ENCODE measurements at regions not wholly inside any gene's neighbourhood (a gene's known extent, or its start where the extent isn't known, plus 50 kb on each side); places are given as distances from the start of the nearest gene placed in this dataset.
"Not testable (repeated sequence)": the region's sequence is repeated elsewhere in the genome, so short reads cannot be mapped to it uniquely, and the experiment has no call there.

GRCh38 chr10:124150189-124150806 is 56.9 kb upstream of the CHST15 start:
- WGBS, 2 donors (ENCODE audit: extremely low coverage in 2 of 2, insufficient read length in 2 of 2, insufficient replicate concordance in 1 of 2): no CpG with 5 or more reads among the region's 7 CpGs
- H3K23ac ChIP-seq (ENCODE audit: low read depth, low read length, poor library complexity): no peak overlapping the region
- peaks cover 0 to 3% of the 10 kb centered on the region in 2 donors for H3K36me3 ChIP-seq (replicated peaks in 1 of 2; ENCODE audit: control insufficient read depth in 2 of 2, insufficient read depth in 2 of 2, low read length in 2 of 2)
- H3K4ac ChIP-seq (ENCODE audit: low read length): no peak overlapping the region
- peak overlapping the region; percentile 1 for H3K27ac ChIP-seq (replicated peaks; ENCODE audit: low read length)
- H3K14ac ChIP-seq (ENCODE audit: low read length): no peak overlapping the region
- H2AFZ ChIP-seq (ENCODE audit: low read length): no peak overlapping the region
- H3K9me3 ChIP-seq (replicated peaks in 1 of 2; ENCODE audit: control insufficient read depth in 2 of 2, insufficient read depth in 1 of 2, low read depth in 1 of 2, low read length in 2 of 2): peaks cover 0 to 17% of the 10 kb centered on the region in 2 donors
- peak overlapping the region; percentile 73 for H3K18ac ChIP-seq (ENCODE audit: low read length)
- H2BK120ac ChIP-seq (ENCODE audit: low read depth, low read length): no peak overlapping the region
- H2AK5ac ChIP-seq (ENCODE audit: low read depth, low read length): peak overlapping the region; percentile 20
- H2BK5ac ChIP-seq (ENCODE audit: low read length): no peak overlapping the region
- H4K8ac ChIP-seq (ENCODE audit: low read depth, low read length): no peak overlapping the region
- H3K4me2 ChIP-seq (ENCODE audit: insufficient read depth, low read length, poor library complexity, severe bottlenecking): no peak overlapping the region
- H3K4me1 ChIP-seq (ENCODE audit: control insufficient read depth in 2 of 2, insufficient read depth in 1 of 2, low read depth in 1 of 2, low read length in 2 of 2): peaks cover 17 to 23% of the 10 kb centered on the region in 2 donors
- no peak overlapping the region for H3K4me3 ChIP-seq (ENCODE audit: low read length in 2 of 2)
- H2BK12ac ChIP-seq (ENCODE audit: low read length): peak overlapping the region; percentile 19
- H3K9ac ChIP-seq (ENCODE audit: low read depth, low read length, poor library complexity): no peak overlapping the region
- peaks cover 0 to 3% (median 0%) of the 10 kb centered on the region in 3 experiments for H3K27me3 ChIP-seq (ENCODE audit: control insufficient read depth in 3 of 3, insufficient read depth in 3 of 3, low read depth in 1 of 3, low read length in 3 of 3)
- no peak for DNase-seq (ENCODE audit: low spot score)
- no peak overlapping the region for H4K91ac ChIP-seq (ENCODE audit: low read depth, low read length, poor library complexity)
- no peaks in the 10 kb centered on the region for H3K79me1 ChIP-seq (ENCODE audit: low read depth, low read length)
- peak overlapping the region; percentile 9 for H2BK15ac ChIP-seq (ENCODE audit: low read length)

GRCh38 chr10:124149189-124150042 is 56.0 kb upstream of the CHST15 start:
- Histone ChIP-seq H2BK120ac (ENCODE audit: low read depth, low read length) (no peak overlapping the region), H2BK5ac (ENCODE audit: low read length) (no peak overlapping the region), H3K27me3 (ENCODE audit: control insufficient read depth in 3 of 3, insufficient read depth in 3 of 3, low read depth in 1 of 3, low read length in 3 of 3) (peaks cover 0 to 3% (median 0%) of the 10 kb centered on the region in 3 experiments), H4K8ac (ENCODE audit: low read depth, low read length) (no peak overlapping the region), H3K4me3 (ENCODE audit: low read length in 2 of 2) (no peak overlapping the region), H2AFZ (ENCODE audit: low read length) (peak overlapping the region; percentile 66), H3K23ac (ENCODE audit: low read depth, low read length, poor library complexity) (no peak overlapping the region), H3K79me1 (ENCODE audit: low read depth, low read length) (no peaks in the 10 kb centered on the region), H3K9me3 (replicated peaks in 1 of 2; ENCODE audit: control insufficient read depth in 2 of 2, insufficient read depth in 1 of 2, low read depth in 1 of 2, low read length in 2 of 2) (peaks cover 0 to 9% of the 10 kb centered on the region in 2 donors), H3K27ac (replicated peaks; ENCODE audit: low read length) (peak overlapping the region; percentile 57), H3K18ac (ENCODE audit: low read length) (no peak overlapping the region), H3K4ac (ENCODE audit: low read length) (no peak overlapping the region), H3K4me1 (ENCODE audit: control insufficient read depth in 2 of 2, insufficient read depth in 1 of 2, low read depth in 1 of 2, low read length in 2 of 2) (peaks cover 17 to 23% of the 10 kb centered on the region in 2 donors), H2AK5ac (ENCODE audit: low read depth, low read length) (no peak overlapping the region), H3K14ac (ENCODE audit: low read length) (no peak overlapping the region), H4K91ac (ENCODE audit: low read depth, low read length, poor library complexity) (no peak overlapping the region), H2BK12ac (ENCODE audit: low read length) (no peak overlapping the region), H3K9ac (ENCODE audit: low read depth, low read length, poor library complexity) (no peak overlapping the region), H3K36me3 (replicated peaks in 1 of 2; ENCODE audit: control insufficient read depth in 2 of 2, insufficient read depth in 2 of 2, low read length in 2 of 2) (peaks cover 0 to 3% of the 10 kb centered on the region in 2 donors), H2BK15ac (ENCODE audit: low read length) (no peak overlapping the region), H3K4me2 (ENCODE audit: insufficient read depth, low read length, poor library complexity, severe bottlenecking) (no peak overlapping the region)
- WGBS, 2 donors (ENCODE audit: extremely low coverage in 2 of 2, insufficient read length in 2 of 2, insufficient replicate concordance in 1 of 2): no CpG with 5 or more reads among the region's 17 CpGs
- peak; percentile 29 for DNase-seq (ENCODE audit: low spot score)

GRCh38 chr10:124148509-124149188 is 55.3 kb upstream of the CHST15 start:
- not testable (repeated sequence) for H3K27me3 ChIP-seq (ENCODE audit: control insufficient read depth in 3 of 3, insufficient read depth in 3 of 3, low read depth in 1 of 3, low read length in 3 of 3)

More at GRCh38 chr10:124148509-124149188, 55.3 kb upstream of the CHST15 start:
- not testable (repeated sequence) for H3K4me2 ChIP-seq (ENCODE audit: insufficient read depth, low read length, poor library complexity, severe bottlenecking); H2BK120ac ChIP-seq (ENCODE audit: low read depth, low read length); H3K4ac ChIP-seq (ENCODE audit: low read length); H3K4me3 ChIP-seq (ENCODE audit: low read length in 2 of 2); H4K91ac ChIP-seq (ENCODE audit: low read depth, low read length, poor library complexity); DNase-seq (ENCODE audit: low spot score); H3K23ac ChIP-seq (ENCODE audit: low read depth, low read length, poor library complexity); H2BK15ac ChIP-seq (ENCODE audit: low read length); H4K8ac ChIP-seq (ENCODE audit: low read depth, low read length); H3K9ac ChIP-seq (ENCODE audit: low read depth, low read length, poor library complexity); H3K9me3 ChIP-seq (replicated peaks in 1 of 2; ENCODE audit: control insufficient read depth in 2 of 2, insufficient read depth in 1 of 2, low read depth in 1 of 2, low read length in 2 of 2); H2BK12ac ChIP-seq (ENCODE audit: low read length); H2BK5ac ChIP-seq (ENCODE audit: low read length); H3K79me1 ChIP-seq (ENCODE audit: low read depth, low read length); H2AK5ac ChIP-seq (ENCODE audit: low read depth, low read length); H3K36me3 ChIP-seq (replicated peaks in 1 of 2; ENCODE audit: control insufficient read depth in 2 of 2, insufficient read depth in 2 of 2, low read length in 2 of 2); H3K14ac ChIP-seq (ENCODE audit: low read length)
- Histone ChIP-seq H3K18ac (ENCODE audit: low read length) (peak overlapping the region; percentile 60), H2AFZ (ENCODE audit: low read length) (peak overlapping the region; percentile 66), H3K4me1 (ENCODE audit: control insufficient read depth in 2 of 2, insufficient read depth in 1 of 2, low read depth in 1 of 2, low read length in 2 of 2) (peaks cover 17 to 23% of the 10 kb centered on the region in 2 donors), H3K27ac (replicated peaks; ENCODE audit: low read length) (peak overlapping the region; percentile 57)
- WGBS, 2 donors (ENCODE audit: extremely low coverage in 2 of 2, insufficient read length in 2 of 2, insufficient replicate concordance in 1 of 2): no CpG with 5 or more reads among the region's 7 CpGs

Measured in neuronal stem cell (in vitro differentiated cells).